Transverse colon (tissue), 4 donors: ENCODE measurements at regions not wholly inside any gene's neighbourhood (a gene's known extent, or its start where the extent isn't known, plus 50 kb on each side); places are given as distances from the start of the nearest gene placed in this dataset.

ENCODE experiments used
- DNase-seq: peaks from one replicate; pipeline ENCODE4 v3.0.0-alpha.2; 2019
- H3K27ac ChIP-seq, 4 donors: fragments of 200-600 bp; sonication (generic); 2 replicates each; pipeline ENCODE4 v1.5.1; 2016 to 2018; ENCODE audit warnings: inconsistent platforms in 4 of 4
- H3K27me3 ChIP-seq: fragments of 200-600 bp; sonication (generic); 2 replicates; pipeline ENCODE4 v1.5.1; 2017; ENCODE audit warnings: inconsistent platforms
- H3K36me3 ChIP-seq, 4 donors: fragments of 200-600 bp; sonication (generic); 2 replicates each; pipeline ENCODE4 v1.5.1; 2017 to 2019; ENCODE audit warnings: inconsistent platforms in 4 of 4
- H3K4me1 ChIP-seq, 4 donors: fragments of 200-600 bp; sonication (generic); 2 replicates each; pipeline ENCODE4 v1.5.1; 2017 to 2020; ENCODE audit warnings: inconsistent platforms in 4 of 4
- H3K4me3 ChIP-seq, 4 donors: fragments of 200-600 bp; sonication (generic); 1 replicate in 1 of 4; 2 replicates in 3 of 4; pipeline versions ENCODE4 v1.5.1 to v1.6.1; 2017 to 2019; ENCODE audit warnings: inconsistent platforms in 4 of 4
- H3K9me3 ChIP-seq, 2 donors: fragments of 200-600 bp; sonication (generic); 2 replicates each; pipeline ENCODE4 v1.5.1; 2017 to 2019; ENCODE audit warnings: inconsistent platforms in 2 of 2
- EP300 ChIP-seq: sonication (generic); formaldehyde crosslinking; IDR thresholded peaks from one replicate; pipeline ENCODE4 v1.6.1; 2017; ENCODE audit warnings: antibody characterized with exemption, low read depth
- POLR2A ChIP-seq: fragments of 450-650 bp; IDR thresholded peaks from one replicate; pipeline ENCODE4 v1.6.1; 2016; ENCODE audit warnings: antibody characterized with exemption, mild to moderate bottlenecking, moderate library complexity
- POLR2AphosphoS5 ChIP-seq, 3 donors: sonication (generic); formaldehyde crosslinking; IDR thresholded peaks; one replicate each; pipeline ENCODE4 v1.6.1; 2016; ENCODE audit warnings: antibody characterized with exemption in 3 of 3
- WGBS, 2 donors: methylation state at CpG; one replicate each; pipeline ENCODE4 v1.1.5; 2018; ENCODE audit warnings: low coverage in 1 of 2; 5-methylcytosine and 5-hydroxymethylcytosine counted together
- in situ Hi-C, 4 donors: fragments of 200-750 bp; cut with MboI; loops; one replicate each; pipeline versions ENCODE4 v1.15.0 to v1.15.1; 2017; ENCODE audit warnings: low sequenced_read_pairs in 3 of 4, low pct_ligation_motif_present in 1 of 4, low pct_unique_long_range_greater_than_20kb in 1 of 4
- intact Hi-C: fragments of 100-400 bp; cut with DNase I; formaldehyde crosslinking; loops from one replicate; pipeline ENCODE4 v1.15.1; 2023; ENCODE audit warnings: low total_unique reads
- TF ChIP-seq, protein P1 (sequence below), 5 experiments: fragments of 200-600 bp in 3 of 5; fragments of 450-650 bp in 2 of 5; sonication (generic) in 3 of 5; IDR thresholded peaks; 1 replicate in 2 of 5; 2 replicates in 3 of 5; pipeline ENCODE4 v1.5.1; 2016 to 2017; ENCODE audit warnings: antibody characterized with exemption in 5 of 5, inconsistent platforms in 3 of 5, mild to moderate bottlenecking in 2 of 5, moderate library complexity in 1 of 5

DNA sequence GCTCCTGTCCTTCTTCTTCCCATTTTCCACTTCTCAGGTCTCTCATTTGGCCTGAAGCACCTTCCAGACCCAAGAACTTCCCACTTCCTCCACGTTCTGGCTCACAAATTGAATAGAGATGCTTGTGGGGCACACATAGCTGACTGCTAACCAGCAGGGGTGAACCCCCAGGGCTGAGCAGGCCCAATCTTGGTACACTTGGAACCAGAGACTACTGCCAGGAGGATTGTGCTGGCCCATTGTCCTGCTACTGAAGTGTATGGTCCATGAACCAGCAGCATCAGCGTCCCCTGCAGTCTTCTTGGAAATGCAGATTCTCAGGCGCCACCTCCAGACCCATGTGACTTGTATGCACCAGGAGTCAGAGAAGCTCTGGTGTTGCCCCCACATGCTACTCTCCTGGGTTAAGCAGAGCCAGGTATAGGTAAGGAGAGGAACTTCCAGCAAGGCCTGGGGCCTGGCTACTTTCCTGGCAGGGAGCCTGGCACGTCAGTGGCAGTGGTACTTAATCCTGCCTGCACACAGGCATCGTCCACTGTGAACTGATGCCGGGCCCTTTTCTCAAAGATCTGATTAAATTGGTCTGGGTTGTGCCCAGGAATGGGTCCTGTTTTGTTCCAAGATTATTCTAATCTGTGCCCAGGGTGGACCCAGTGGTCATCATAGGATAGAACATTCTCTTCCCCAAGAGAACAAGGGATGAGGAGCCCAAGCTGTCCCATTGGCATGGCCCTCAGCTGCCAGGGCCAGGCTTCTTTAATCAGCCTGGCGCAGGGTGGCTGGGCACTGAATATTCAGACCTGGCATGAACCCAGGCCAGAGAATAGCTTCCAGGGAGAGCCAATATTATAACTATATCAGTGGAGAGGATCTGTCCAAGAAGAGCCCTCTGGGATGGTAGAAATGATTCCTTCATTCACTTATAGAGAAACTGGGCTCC is 248.7 kb downstream of the SOX11 start:
- Histone ChIP-seq H3K27me3 (no peaks in the 10 kb centered on the region), H3K4me1 (no peaks in the 10 kb centered on the region), H3K36me3 (no peaks in the 10 kb centered on the region), H3K9me3 (no peaks in the 10 kb centered on the region), H3K27ac (no peak overlapping the region), H3K4me3 (no peak overlapping the region)
- 81% methylated on average over 7 of the region's 7 CpGs; no CpG with 5 or more reads in 1 of the 2 donors for WGBS, 2 donors
- intact Hi-C loops (no loop called here), in situ Hi-C loops (no loop called here)
- TF ChIP-seq POLR2AphosphoS5 (IDR thresholded peaks at IDR 0.05) (no peak), POLR2A (no peak), EP300 (no peak)
- TF ChIP-seq, protein P1, sequence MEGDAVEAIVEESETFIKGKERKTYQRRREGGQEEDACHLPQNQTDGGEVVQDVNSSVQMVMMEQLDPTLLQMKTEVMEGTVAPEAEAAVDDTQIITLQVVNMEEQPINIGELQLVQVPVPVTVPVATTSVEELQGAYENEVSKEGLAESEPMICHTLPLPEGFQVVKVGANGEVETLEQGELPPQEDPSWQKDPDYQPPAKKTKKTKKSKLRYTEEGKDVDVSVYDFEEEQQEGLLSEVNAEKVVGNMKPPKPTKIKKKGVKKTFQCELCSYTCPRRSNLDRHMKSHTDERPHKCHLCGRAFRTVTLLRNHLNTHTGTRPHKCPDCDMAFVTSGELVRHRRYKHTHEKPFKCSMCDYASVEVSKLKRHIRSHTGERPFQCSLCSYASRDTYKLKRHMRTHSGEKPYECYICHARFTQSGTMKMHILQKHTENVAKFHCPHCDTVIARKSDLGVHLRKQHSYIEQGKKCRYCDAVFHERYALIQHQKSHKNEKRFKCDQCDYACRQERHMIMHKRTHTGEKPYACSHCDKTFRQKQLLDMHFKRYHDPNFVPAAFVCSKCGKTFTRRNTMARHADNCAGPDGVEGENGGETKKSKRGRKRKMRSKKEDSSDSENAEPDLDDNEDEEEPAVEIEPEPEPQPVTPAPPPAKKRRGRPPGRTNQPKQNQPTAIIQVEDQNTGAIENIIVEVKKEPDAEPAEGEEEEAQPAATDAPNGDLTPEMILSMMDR (IDR thresholded peaks at IDR 0.05), result no peak
- DNase-seq, result no peak

DNA sequence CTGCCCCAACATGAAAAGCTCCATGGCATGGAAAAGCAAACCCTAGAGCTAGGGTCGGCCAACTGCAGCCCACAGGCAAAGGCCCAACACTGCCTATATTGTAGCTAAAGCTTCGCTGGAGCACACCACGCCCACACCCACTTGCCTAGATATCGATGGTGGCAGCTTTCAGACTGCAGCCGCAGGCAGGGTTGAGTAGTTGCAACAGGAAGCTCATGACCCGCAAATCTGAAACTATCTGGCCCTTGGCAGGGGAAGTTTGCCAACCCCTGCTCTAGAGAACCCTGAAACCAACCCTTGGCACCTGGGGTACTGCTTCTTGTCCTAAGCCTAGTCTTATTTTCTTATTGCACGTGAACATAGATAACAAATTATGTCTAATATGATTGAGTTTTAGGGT is 250.0 kb downstream of the SOX11 start:
- Histone ChIP-seq H3K36me3 (no peaks in the 10 kb centered on the region), H3K27me3 (no peaks in the 10 kb centered on the region), H3K4me3 (no peak overlapping the region), H3K27ac (no peak overlapping the region), H3K9me3 (no peaks in the 10 kb centered on the region), H3K4me1 (no peaks in the 10 kb centered on the region)
- in situ Hi-C loops (no loop called here), intact Hi-C loops (no loop called here)
- DNase-seq, result no peak
- TF ChIP-seq POLR2A (no peak), POLR2AphosphoS5 (IDR thresholded peaks at IDR 0.05) (no peak), EP300 (no peak)
- TF ChIP-seq, protein P1 (IDR thresholded peaks at IDR 0.05), result no peak
- WGBS, 2 donors, result 65 to 80% methylated on average over 1 to 7 of the region's 7 CpGs

DNA sequence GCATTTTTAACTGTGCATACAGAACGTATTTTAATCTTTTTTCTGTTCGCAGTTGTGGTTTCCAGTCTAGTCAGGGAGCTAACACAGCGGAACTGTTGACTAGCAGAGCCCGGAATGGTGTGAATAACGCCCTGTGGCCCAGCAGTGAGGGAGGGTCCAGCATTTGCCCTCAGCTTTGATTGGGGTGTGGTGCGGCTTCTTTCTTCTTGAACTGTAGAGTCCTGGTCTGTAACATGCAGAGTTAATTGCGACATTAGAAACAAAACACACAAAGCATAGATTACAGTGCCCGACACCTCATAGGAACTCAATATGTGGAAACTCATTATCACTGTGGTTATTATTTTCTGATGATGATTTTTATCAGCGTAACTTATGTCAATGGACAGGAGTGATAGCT is 253.6 kb downstream of the SOX11 start:
- H3K9me3 ChIP-seq, result no peaks in the 10 kb centered on the region
- H3K4me3 ChIP-seq, result no peak overlapping the region
- TF ChIP-seq, protein P1 (IDR thresholded peaks at IDR 0.05), result no peak
- TF ChIP-seq EP300 (no peak), POLR2AphosphoS5 (IDR thresholded peaks at IDR 0.05) (no peak), POLR2A (no peak)
- intact Hi-C loops (no loop called here), in situ Hi-C loops (no loop called here)
- H3K27me3 ChIP-seq, result no peaks in the 10 kb centered on the region
- H3K36me3 ChIP-seq, result no peaks in the 10 kb centered on the region
- WGBS, 2 donors, result 78 to 86% methylated on average over 1 to 9 of the region's 9 CpGs
- H3K4me1 ChIP-seq, result no peaks in the 10 kb centered on the region
- no peak for DNase-seq
- H3K27ac ChIP-seq, result no peak overlapping the region

DNA sequence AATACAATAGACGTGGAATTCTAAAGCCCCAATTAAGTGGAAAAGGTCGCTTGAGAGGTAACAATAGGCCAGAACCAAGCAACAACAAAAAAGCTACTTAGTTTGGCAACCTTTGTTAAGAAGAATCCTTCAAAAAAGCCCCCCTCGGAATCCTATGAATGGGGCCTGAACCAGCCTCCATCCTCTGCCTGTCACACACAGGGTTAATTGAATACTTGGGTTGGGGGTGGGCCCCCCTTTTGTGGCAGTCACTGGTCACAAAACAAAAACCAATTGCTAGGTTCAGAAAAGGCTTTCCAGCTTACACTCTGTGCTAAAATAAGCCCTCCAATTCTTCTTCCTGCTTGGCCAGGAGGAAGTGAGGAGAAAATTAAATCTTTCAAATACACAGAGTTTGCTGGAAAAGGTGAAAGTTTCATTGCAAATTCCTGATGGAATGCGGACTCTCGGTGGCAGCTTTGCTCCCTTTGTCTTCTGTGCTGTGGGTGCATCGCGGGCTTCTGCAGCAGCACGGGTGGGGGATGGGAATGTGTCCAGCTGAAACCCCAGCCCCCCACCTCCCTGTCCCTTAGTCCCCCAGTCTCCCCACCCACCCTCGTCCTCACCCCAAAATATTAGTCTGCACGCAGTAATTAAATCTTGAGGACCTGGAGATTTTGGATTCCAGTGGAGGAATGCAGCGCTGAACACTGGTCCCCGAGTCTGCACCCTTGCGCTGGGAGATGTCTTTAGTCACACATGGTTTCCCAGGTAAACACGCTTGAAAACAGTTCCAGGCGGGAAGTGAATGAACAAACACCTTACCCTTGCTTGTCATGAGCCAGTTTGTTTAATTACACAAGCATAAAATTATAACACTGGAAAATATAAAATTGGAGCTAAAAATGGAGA is 254.3 kb downstream of the SOX11 start:
- no peak overlapping the region for H3K27ac ChIP-seq
- TF ChIP-seq EP300 (no peak), POLR2AphosphoS5 (IDR thresholded peaks at IDR 0.05) (no peak), POLR2A (no peak)
- TF ChIP-seq, protein P1 (IDR thresholded peaks at IDR 0.05), result no peak
- H3K4me1 ChIP-seq, result no peaks in the 10 kb centered on the region
- no peaks in the 10 kb centered on the region for H3K9me3 ChIP-seq
- in situ Hi-C loops (no loop called here), intact Hi-C loops (no loop called here)
- no peak overlapping the region for H3K4me3 ChIP-seq
- H3K36me3 ChIP-seq, result no peaks in the 10 kb centered on the region
- H3K27me3 ChIP-seq, result no peaks in the 10 kb centered on the region
- DNase-seq, result no peak
- 68 to 78% methylated on average over 6 to 15 of the region's 15 CpGs for WGBS, 2 donors
